Uterus (tissue), 2 donors: ENCODE measurements at regions not wholly inside any gene's neighbourhood (a gene's known extent, or its start where the extent isn't known, plus 50 kb on each side); places are given as distances from the start of the nearest gene placed in this dataset.

ENCODE experiments used
- POLR2A ChIP-seq, 2 donors: fragments of 450-650 bp; IDR thresholded peaks; one replicate each; pipeline ENCODE4 v1.6.1; 2016; ENCODE audit warnings: antibody characterized with exemption in 2 of 2, mild to moderate bottlenecking in 1 of 2, moderate library complexity in 1 of 2
- TF ChIP-seq, protein P1 (sequence below), 4 experiments: fragments of 200-600 bp in 2 of 4; fragments of 450-650 bp in 2 of 4; sonication (generic) in 2 of 4; IDR thresholded peaks; one replicate each; pipeline ENCODE4 v1.5.1; 2016 to 2019; ENCODE audit warnings: antibody characterized with exemption in 4 of 4, mild to moderate bottlenecking in 2 of 4, moderate library complexity in 1 of 4

DNA sequence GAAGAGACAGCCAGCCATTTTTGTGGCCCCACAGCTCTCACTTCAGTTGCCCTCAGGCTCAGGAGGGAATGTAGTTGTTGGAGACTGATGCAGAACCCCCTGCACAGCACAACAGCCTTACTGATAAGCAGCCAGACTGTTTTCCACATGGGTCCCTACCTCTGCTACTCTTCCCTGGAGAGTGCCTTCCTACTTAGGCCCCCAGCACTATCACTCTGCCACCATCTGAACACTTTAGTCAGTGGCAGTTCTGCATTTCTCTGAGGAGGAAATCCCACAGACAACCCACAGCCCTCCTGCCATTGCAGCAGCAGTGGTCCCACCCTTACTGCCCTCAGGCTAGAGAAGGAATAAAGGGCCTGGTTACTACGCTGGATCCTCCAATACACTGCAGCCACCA is 61.8 kb upstream of the PTPRD start:
- TF ChIP-seq, protein P1, sequence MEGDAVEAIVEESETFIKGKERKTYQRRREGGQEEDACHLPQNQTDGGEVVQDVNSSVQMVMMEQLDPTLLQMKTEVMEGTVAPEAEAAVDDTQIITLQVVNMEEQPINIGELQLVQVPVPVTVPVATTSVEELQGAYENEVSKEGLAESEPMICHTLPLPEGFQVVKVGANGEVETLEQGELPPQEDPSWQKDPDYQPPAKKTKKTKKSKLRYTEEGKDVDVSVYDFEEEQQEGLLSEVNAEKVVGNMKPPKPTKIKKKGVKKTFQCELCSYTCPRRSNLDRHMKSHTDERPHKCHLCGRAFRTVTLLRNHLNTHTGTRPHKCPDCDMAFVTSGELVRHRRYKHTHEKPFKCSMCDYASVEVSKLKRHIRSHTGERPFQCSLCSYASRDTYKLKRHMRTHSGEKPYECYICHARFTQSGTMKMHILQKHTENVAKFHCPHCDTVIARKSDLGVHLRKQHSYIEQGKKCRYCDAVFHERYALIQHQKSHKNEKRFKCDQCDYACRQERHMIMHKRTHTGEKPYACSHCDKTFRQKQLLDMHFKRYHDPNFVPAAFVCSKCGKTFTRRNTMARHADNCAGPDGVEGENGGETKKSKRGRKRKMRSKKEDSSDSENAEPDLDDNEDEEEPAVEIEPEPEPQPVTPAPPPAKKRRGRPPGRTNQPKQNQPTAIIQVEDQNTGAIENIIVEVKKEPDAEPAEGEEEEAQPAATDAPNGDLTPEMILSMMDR (IDR thresholded peaks at IDR 0.05) = no peak
- TF ChIP-seq POLR2A (IDR thresholded peaks at IDR 0.05) = no peak
